HuH-7.5 (cell line): ENCODE measurements at regions not wholly inside any gene's neighbourhood (a gene's known extent, or its start where the extent isn't known, plus 50 kb on each side); places are given as distances from the start of the nearest gene placed in this dataset.
"Not testable (repeated sequence)": the region's sequence is repeated elsewhere in the genome, so short reads cannot be mapped to it uniquely, and the experiment has no call there.

Source experiments
- DNase-seq: peaks from one replicate; pipeline ENCODE4 v3.0.0; 2011; ENCODE audit warnings: low spot score

DNA sequence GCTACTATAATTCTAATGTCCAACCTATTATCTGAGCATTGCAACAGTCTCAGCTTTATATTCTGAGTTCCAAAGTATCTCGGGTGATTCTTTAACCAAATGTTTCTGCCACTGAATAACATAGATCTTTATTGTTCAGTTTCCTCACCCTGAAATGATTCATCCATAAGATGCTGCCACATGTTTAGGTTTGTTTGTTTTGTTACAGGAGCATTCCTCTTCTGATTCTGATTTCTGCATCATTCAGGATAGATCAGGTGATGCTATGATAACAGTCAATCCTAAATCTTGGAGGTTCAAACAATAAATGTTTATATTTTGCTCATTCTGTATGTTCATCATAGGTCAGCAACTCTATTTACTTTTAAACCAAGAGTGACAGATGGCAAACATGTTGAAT, 927.6 kb downstream of the PCDH7 start:
- DNase-seq, result no peak

- DNase-seq, result no peak
Observed at GRCh38 chr4:31649878-31650277, 929.7 kb downstream of the PCDH7 start.

DNA sequence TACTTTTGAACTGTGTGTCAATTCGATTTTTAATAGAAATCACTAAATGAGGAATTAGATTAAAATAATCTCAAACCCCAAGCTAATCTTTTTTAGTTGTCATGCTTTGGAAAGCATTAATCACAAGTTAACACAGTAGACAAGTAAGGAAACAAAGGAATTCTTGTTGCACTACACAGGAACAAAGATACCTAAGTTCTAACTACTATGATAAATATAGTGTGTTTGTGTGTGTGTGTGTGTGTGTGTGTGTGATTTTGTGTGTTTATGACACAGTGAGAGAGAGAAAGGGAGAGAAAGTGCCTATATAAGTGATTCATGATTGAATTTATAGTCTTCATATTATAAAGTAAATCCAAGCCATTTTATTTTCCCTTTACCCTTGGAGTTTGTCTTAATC, 931.4 kb downstream of the PCDH7 start:
- no peak for DNase-seq

DNA sequence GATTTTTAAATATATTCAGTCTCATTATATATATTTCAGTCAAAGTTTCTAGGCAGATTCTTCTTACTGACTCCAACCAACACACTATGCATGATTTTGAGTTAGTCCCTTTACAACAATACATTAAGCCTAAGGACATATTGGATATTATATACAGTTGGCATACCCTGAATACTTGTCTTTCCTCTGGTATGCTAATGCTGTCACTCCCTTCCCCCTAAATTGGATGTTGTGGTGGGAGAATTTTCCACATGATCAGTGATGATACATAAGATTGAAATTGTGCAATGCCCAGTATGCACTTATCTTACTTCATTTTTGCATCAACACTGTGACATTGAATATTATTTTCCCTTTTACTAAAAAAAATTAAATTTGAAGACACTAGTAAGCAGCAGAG, 935.2 kb downstream of the PCDH7 start:
- no peak for DNase-seq

DNA sequence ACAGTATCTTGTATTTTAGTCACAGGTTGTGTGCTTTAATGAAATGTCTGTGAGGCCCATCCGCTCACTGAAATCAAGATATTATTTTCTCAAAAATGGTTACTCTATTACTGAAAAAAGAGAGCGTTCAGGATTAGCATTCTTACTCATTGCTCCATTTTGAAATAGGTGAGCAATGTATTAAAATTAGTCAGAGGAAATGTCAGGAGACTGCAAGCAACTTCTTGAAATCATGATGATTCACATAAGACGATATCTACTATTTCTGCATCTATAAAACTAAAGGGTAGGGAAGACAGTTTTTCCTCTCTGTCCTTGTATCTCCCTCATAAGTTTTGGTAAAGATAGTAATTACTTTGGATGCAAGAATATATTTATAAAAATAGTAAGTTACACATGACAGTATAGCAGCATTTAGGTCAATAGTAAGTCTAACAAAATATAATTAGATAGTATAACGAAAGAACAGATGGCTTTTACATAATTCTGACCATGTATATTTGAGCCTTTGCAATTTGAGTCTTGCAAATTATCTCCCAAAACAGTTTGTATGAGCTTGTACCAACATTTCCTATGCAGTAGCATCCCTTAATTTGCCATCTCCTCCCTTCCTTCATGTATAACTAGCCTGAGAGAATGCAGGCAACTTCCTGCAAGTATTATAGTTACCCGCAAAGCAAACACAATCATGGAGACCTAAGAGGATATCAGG, 937.8 kb downstream of the PCDH7 start:
- no peak for DNase-seq

DNA sequence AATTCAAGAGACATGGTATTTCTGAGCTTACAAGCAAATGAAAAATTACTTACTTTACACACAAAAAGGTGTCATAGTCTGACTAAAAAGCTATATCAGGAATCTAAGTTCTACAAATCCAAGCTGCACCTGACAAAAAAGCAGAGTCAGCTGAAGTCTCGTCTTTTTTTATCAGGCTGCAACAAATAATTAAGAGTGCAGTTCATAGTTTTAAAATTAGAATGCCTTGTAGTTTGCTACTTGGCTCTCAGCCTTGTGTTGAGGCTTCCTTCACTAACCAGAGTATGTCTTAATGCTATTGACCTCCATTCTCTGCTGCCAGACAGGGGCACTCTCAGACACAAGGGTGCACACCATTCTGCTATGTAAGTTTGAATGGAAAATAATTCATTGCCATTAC, 940.7 kb downstream of the PCDH7 start:
- no peak for DNase-seq

DNA sequence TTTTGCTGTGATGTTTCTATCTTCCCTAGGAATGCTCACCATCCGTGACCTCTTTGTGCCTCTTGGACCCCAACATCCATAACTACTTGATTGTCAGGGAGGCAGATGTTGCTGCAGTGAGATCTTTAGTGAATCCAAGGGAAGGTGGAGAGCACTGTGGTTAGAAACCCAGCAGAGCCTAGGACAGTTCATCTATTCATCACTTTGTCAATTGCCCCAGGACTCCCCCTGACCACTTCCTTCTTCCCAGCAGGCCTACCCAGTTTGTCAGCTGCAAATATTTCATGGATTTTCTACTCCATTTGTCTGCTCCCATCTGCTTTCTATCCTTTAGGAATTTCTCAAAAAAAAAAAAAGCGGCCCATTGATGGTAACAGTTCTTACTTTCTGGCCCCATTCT, 942.8 kb downstream of the PCDH7 start:
- DNase-seq, result no peak

GRCh38 chr4:31667686-31668085, 947.5 kb downstream of the PCDH7 start:
- DNase-seq, result no peak

GRCh38 chr4:31674313-31674947, 954.3 kb downstream of the PCDH7 start:
- no peak for DNase-seq

DNA sequence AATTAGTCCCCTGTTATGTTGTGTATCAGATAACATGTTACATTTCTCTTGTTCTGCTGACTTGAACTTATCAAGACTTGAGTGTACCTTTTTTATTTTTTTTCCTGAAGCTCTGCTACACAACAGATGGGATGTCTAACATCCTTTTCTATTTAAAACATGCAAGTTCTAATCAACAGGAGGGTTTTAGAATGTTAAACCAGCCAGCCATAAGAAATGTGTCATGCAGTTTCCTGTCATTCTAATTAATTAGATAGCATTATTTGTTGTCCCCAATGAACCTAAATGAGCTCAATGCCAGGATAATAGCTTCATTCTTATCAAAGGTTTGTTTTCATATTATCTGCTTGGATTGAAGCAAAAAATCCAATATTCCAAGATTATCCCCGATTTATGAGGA, 958.2 kb downstream of the PCDH7 start:
- no peak for DNase-seq

DNA sequence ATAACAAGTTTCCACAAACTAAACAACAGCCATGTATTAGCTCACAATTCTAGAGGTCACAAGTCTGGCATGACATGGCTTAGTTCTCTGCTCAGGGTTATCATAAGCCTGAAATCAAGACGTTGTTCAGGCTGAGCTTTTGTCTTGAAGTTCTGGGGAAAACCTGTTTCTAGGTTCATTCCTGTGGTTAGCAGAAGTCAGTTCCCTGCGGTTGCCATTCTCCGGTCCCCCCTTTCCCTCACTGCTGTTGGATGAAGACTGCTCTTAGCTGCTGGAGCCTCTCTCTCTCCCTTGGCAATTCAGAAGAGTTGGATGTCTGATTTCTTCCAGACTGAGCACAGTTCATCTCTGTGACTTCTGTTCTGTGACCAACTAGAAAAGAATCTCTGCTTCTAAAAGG, 962.6 kb downstream of the PCDH7 start:
- no peak for DNase-seq

GRCh38 chr4:31687717-31688342, 967.7 kb downstream of the PCDH7 start:
- DNase-seq, result no peak

GRCh38 chr4:31692399-31692940, 972.3 kb downstream of the PCDH7 start:
- DNase-seq, result no peak

DNA sequence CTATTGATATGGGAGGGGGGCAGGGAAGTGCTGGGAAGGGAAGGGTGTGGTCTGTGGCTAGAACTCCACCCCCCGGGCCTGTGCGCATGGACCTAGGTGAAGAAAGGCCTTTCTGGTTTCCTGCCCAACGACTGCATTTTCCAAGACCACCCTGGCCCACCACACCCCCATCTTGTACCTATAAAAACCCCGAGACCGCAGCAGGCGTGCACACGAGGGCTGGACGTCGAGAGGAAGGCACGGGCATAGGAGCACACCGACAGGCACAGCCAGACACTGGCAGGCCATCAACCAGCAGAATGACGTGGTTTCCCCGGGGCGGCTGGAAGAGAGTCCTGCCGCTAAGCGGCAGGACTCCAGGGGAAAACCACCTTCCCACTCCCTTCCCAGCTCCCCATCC, 981.1 kb downstream of the PCDH7 start:
- no peak for DNase-seq

- no peak for DNase-seq
Observed at GRCh38 chr4:31702326-31702725, 982.2 kb downstream of the PCDH7 start.

DNA sequence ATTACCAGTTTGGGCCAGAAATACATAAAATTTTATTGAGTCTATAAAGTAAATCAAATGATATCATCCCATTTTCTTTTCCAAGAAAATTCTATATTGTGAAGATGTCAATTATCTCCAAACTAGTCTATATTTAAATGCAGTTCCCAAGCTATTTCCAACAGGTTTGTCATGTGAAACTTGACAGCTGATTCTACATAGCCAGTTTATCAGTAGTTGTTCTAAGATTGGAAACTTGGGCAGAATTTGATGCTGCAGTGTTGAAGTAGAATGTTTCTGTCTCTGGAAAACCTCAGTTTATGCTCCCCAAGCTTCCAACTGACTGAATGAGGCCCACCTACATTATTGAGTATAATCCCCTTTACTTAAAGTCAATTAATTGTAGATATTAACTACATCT, 994.1 kb downstream of the PCDH7 start:
- DNase-seq, result no peak

GRCh38 chr4:31715302-31715701, 995.1 kb downstream of the PCDH7 start:
- no peak for DNase-seq

DNA sequence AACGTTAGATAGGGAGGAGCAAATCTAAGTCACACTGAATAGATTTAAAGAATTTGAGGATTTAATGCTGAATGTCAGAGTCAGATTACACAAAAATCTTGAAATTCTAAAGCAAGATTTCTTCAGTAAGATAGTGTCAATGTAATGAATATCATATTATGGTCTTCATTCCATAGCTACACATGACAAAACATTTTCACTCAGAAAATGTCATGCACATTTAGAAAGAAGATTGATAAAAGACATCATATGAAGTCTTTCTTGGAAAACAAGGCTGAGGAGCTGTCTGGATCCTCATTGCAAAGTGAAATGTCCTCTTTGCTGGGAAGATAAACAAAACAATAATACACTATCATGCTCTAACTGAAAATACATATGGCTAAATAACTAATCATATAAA, 1006.9 kb downstream of the PCDH7 start:
- no peak for DNase-seq

DNA sequence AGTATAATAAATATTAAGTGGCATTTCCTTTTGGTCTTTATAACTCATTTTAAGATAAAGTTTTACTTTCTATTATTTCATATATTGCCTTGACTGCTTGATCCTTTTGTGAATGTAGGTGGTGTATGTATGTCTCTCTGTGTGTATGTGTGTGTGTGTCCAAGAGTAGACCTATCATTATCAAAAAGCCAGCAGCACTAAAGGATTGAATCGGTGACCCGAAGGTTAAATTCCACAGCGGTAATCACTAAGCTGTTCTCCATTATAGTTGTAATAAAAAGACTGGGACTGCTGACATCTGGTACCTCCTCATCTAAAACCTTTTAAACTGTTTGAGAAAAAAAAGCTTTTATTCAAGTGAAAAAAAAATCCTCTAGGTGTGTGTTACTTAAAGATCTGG, 1014.8 kb downstream of the PCDH7 start:
- no peak for DNase-seq

DNA sequence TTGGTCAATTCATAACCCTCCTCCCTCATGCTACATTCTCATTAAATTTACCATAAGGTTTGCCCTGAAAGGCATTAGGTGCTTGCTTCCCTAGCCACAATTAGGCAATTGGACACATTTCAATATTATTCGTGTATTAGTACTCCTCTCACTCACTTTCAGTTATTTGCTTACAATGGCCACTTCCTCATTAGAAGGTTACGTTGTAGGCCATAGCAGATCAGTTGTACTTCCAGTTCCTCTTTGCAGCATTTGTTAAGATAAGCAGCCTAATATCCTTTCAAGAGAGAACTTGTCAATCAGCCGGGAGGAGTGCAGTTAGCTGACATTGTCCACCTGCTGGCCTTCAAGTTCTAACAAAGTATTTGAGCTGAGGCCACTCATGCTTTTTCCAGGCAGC, 1017.2 kb downstream of the PCDH7 start:
- no peak for DNase-seq

GRCh38 chr4:31741326-31741725, 1021.2 kb downstream of the PCDH7 start:
- no peak for DNase-seq

DNA sequence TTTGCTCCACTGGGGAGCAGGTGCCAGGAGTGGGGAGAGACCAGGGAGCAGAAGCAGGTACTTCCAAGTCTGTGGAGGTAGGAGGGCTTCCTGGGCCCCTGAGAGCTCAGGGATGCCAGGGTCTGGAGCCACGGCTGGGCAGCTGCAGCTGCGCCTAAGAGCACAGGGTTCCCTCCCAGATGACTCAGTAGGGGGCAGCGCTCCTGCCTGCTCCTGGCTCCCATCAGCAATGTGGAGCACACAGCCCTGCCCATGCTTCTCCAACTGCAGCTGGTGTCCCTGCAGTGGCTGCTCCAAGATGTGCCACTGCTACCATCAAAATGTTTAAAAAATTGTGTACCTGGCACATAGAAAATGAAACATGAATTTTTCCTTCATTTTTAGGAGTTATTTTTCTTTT, 1028.2 kb downstream of the PCDH7 start:
- no peak for DNase-seq

- DNase-seq, result not testable (repeated sequence)
Observed at GRCh38 chr4:31750581-31750980, 1030.4 kb downstream of the PCDH7 start.
